ENCODE measurements at regions not wholly inside any gene's neighbourhood (a gene's known extent, or its start where the extent isn't known, plus 50 kb on each side); places are given as distances from the start of the nearest gene placed in this dataset.

- TF ChIP-seq, protein P1, sequence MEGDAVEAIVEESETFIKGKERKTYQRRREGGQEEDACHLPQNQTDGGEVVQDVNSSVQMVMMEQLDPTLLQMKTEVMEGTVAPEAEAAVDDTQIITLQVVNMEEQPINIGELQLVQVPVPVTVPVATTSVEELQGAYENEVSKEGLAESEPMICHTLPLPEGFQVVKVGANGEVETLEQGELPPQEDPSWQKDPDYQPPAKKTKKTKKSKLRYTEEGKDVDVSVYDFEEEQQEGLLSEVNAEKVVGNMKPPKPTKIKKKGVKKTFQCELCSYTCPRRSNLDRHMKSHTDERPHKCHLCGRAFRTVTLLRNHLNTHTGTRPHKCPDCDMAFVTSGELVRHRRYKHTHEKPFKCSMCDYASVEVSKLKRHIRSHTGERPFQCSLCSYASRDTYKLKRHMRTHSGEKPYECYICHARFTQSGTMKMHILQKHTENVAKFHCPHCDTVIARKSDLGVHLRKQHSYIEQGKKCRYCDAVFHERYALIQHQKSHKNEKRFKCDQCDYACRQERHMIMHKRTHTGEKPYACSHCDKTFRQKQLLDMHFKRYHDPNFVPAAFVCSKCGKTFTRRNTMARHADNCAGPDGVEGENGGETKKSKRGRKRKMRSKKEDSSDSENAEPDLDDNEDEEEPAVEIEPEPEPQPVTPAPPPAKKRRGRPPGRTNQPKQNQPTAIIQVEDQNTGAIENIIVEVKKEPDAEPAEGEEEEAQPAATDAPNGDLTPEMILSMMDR (tag by site-specific recombination; IDR thresholded peaks at IDR 0.05) = no peak
- TF ChIP-seq ZNF596 (tag by site-specific recombination; IDR thresholded peaks at IDR 0.05) (no peak), KLF10 (tag by site-specific recombination; IDR thresholded peaks at IDR 0.05) (no peak), REST (tag by site-specific recombination; IDR thresholded peaks at IDR 0.05) (no peak), PATZ1 (tag by site-specific recombination; IDR thresholded peaks at IDR 0.05) (no peak), TRIM28 (IDR thresholded peaks at IDR 0.05; ENCODE audit: borderline replicate concordance, low read length) (no peak), SP3 (tag by site-specific recombination; IDR thresholded peaks at IDR 0.05) (no peak), ZNF10 (tag by site-specific recombination; IDR thresholded peaks at IDR 0.05) (no peak), TCF7L2 (IDR thresholded peaks at IDR 0.05; ENCODE audit: borderline replicate concordance, low read depth, low read length) (no peak), ZNF350 (tag by site-specific recombination; IDR thresholded peaks at IDR 0.05) (no peak), ZNF544 (tag by site-specific recombination; IDR thresholded peaks at IDR 0.05) (no peak), ZBTB8A (tag by site-specific recombination; IDR thresholded peaks at IDR 0.05) (no peak), SP2 (tag by site-specific recombination; IDR thresholded peaks at IDR 0.05) (no peak)
Measured at GRCh38 chr1:18536915-18537314, 56.2 kb downstream of the KLHDC7A start.
